ENCODE measurements at regions not wholly inside any gene's neighbourhood (a gene's known extent, or its start where the extent isn't known, plus 50 kb on each side); places are given as distances from the start of the nearest gene placed in this dataset.
"Not testable (repeated sequence)": the region's sequence is repeated elsewhere in the genome, so short reads cannot be mapped to it uniquely, and the experiment has no call there.

GRCh38 chr2:67108231-67108630 is 288.9 kb upstream of the ETAA1 start:
- no peak overlapping the region for H3K27ac ChIP-seq
- no peaks in the 10 kb centered on the region for H3K27me3 ChIP-seq
- H3K4me1 ChIP-seq = no peaks in the 10 kb centered on the region
- no peak for TF ChIP-seq POLR2A (IDR thresholded peaks at IDR 0.05)
- no peak for TF ChIP-seq CTCF (IDR thresholded peaks at IDR 0.05)
- H3K36me3 ChIP-seq = no peaks in the 10 kb centered on the region
- no peak overlapping the region for H3K4me3 ChIP-seq
- no peaks in the 10 kb centered on the region for H3K9me3 ChIP-seq
- DNase-seq = no peak

GRCh38 chr2:67124531-67124930 is 272.6 kb upstream of the ETAA1 start:
- no peak for DNase-seq
- no peaks in the 10 kb centered on the region for H3K4me1 ChIP-seq
- H3K4me3 ChIP-seq = no peak overlapping the region
- H3K27me3 ChIP-seq = no peaks in the 10 kb centered on the region
- no peak for TF ChIP-seq POLR2A (IDR thresholded peaks at IDR 0.05)
- TF ChIP-seq CTCF (IDR thresholded peaks at IDR 0.05) = no peak
- H3K36me3 ChIP-seq = no peaks in the 10 kb centered on the region
- H3K9me3 ChIP-seq = no peaks in the 10 kb centered on the region
- no peak overlapping the region for H3K27ac ChIP-seq

GRCh38 chr2:67130531-67131256 is 266.4 kb upstream of the ETAA1 start:
- H3K4me3 ChIP-seq = no peak overlapping the region
- TF ChIP-seq POLR2A (IDR thresholded peaks at IDR 0.05) (no peak), CTCF (IDR thresholded peaks at IDR 0.05) (no peak)
- no peaks in the 10 kb centered on the region for H3K27me3 ChIP-seq
- H3K9me3 ChIP-seq = no peaks in the 10 kb centered on the region
- H3K4me1 ChIP-seq = no peaks in the 10 kb centered on the region
- H3K36me3 ChIP-seq = no peaks in the 10 kb centered on the region
- H3K27ac ChIP-seq = no peak overlapping the region
- no peak for DNase-seq

GRCh38 chr2:67131257-67131609 is 265.9 kb upstream of the ETAA1 start:
- Histone ChIP-seq H3K36me3 (no peaks in the 10 kb centered on the region), H3K27ac (no peak overlapping the region), H3K4me1 (no peaks in the 10 kb centered on the region), H3K9me3 (no peaks in the 10 kb centered on the region), H3K27me3 (no peaks in the 10 kb centered on the region), H3K4me3 (no peak overlapping the region)
- no peak for TF ChIP-seq CTCF (IDR thresholded peaks at IDR 0.05)
- TF ChIP-seq POLR2A (IDR thresholded peaks at IDR 0.05) = no peak
- DNase-seq = no peak

GRCh38 chr2:67132441-67132940 is 264.6 kb upstream of the ETAA1 start:
- H3K9me3 ChIP-seq, H3K36me3 ChIP-seq, DNase-seq, H3K4me1 ChIP-seq, H3K27me3 ChIP-seq, H3K27ac ChIP-seq, H3K4me3 ChIP-seq: not testable (repeated sequence)

- H3K4me1 ChIP-seq = no peaks in the 10 kb centered on the region
- DNase-seq = no peak
- H3K9me3 ChIP-seq = no peaks in the 10 kb centered on the region
- TF ChIP-seq CTCF (IDR thresholded peaks at IDR 0.05) (no peak), POLR2A (IDR thresholded peaks at IDR 0.05) (no peak)
- no peak overlapping the region for H3K27ac ChIP-seq
- H3K4me3 ChIP-seq = no peak overlapping the region
- H3K27me3 ChIP-seq = no peaks in the 10 kb centered on the region
- H3K36me3 ChIP-seq = no peaks in the 10 kb centered on the region
Measured at GRCh38 chr2:67135208-67135607, 261.9 kb upstream of the ETAA1 start.

Measured in Peyer's patch (tissue), 4 donors.